Head of caudate nucleus (tissue), 42 donors: ENCODE measurements at regions not wholly inside any gene's neighbourhood (a gene's known extent, or its start where the extent isn't known, plus 50 kb on each side); places are given as distances from the start of the nearest gene placed in this dataset.

ENCODE experiments used
- DNase-seq, 42 donors: peaks; one replicate each; pipeline versions ENCODE4 v3.0.0 to v3.0.0-alpha.2; 2020 to 2021; ENCODE audit warnings: mixed read lengths in 7 of 42
- intact Hi-C: fragments of 100-400 bp; cut with DNase I; formaldehyde crosslinking; loops from one replicate; pipeline ENCODE4 v1.15.0; 2022

GRCh38 chr21:20741445-20741844 is 256.8 kb upstream of the NCAM2 start:
- no peak for DNase-seq
- intact Hi-C loops, result no loop called here

GRCh38 chr21:20760221-20760620 is 238.0 kb upstream of the NCAM2 start:
- DNase-seq, result no peak
- intact Hi-C loops, result no loop called here

GRCh38 chr21:20774737-20775136 is 223.5 kb upstream of the NCAM2 start:
- DNase-seq, result no peak
- intact Hi-C loops, result no loop called here

GRCh38 chr21:20779321-20779720 is 218.9 kb upstream of the NCAM2 start:
- intact Hi-C loops, result no loop called here
- DNase-seq, result no peak

- intact Hi-C loops, result no loop called here
- peak in 39 of 42 donors; percentile 13 to 83 (median 46) for DNase-seq
These were observed 214.6 kb upstream of the NCAM2 start for GRCh38 chr21:20783611-20784010.

GRCh38 chr21:20789729-20790500 is 208.3 kb upstream of the NCAM2 start:
- intact Hi-C loops, result no loop called here
- DNase-seq, result no peak

GRCh38 chr21:20800106-20800505 is 198.1 kb upstream of the NCAM2 start:
- no peak for DNase-seq
- intact Hi-C loops, result loop anchor here (10.0 kb wide), 1 partner anchor 175 kb away; no protein-coding TSS in a partner anchor

GRCh38 chr21:20802201-20802600 is 196.0 kb upstream of the NCAM2 start:
- intact Hi-C loops, result loop anchor here (10.0 kb wide), 1 partner anchor 173 kb away; no protein-coding TSS in a partner anchor

GRCh38 chr21:20802631-20803260 is 195.5 kb upstream of the NCAM2 start:
- DNase-seq, result peak in 39 of 42 donors; percentile 14 to 84 (median 52)
- intact Hi-C loops, result loop anchor here (10.0 kb wide), 1 partner anchor 172 kb away; no protein-coding TSS in a partner anchor

More at GRCh38 chr21:20802201-20802600, 196.0 kb upstream of the NCAM2 start:
- peak in 17 of 42 donors; percentile 4 to 69 (median 26) for DNase-seq

GRCh38 chr21:20811702-20812101 is 186.5 kb upstream of the NCAM2 start:
- peak in 4 of 42 donors; percentile 14 to 54 (median 21) for DNase-seq
- intact Hi-C loops, result no loop called here

GRCh38 chr21:20814090-20814489 is 184.1 kb upstream of the NCAM2 start:
- intact Hi-C loops, result no loop called here
- DNase-seq, result no peak

GRCh38 chr21:20822666-20823065 is 175.5 kb upstream of the NCAM2 start:
- intact Hi-C loops, result no loop called here
- DNase-seq, result peak in 16 of 42 donors; percentile 7 to 58 (median 22)

- DNase-seq, result no peak
- intact Hi-C loops, result no loop called here
These were observed 145.3 kb upstream of the NCAM2 start for GRCh38 chr21:20852866-20853265.

- intact Hi-C loops, result no loop called here
- no peak for DNase-seq
These were observed 141.3 kb upstream of the NCAM2 start for GRCh38 chr21:20856926-20857325.

GRCh38 chr21:20874202-20874601 is 124.0 kb upstream of the NCAM2 start:
- intact Hi-C loops, result no loop called here

GRCh38 chr21:20875742-20876141 is 122.5 kb upstream of the NCAM2 start:
- intact Hi-C loops, result no loop called here
- peak in 2 of 42 donors; percentile 6 to 29 for DNase-seq

More at GRCh38 chr21:20874202-20874601, 124.0 kb upstream of the NCAM2 start:
- no peak for DNase-seq

- no peak for DNase-seq
- intact Hi-C loops, result no loop called here
These were observed 120.2 kb upstream of the NCAM2 start for GRCh38 chr21:20877976-20878375.

- intact Hi-C loops, result no loop called here
- DNase-seq, result peak in 41 of 42 donors; percentile 17 to 88 (median 69)
These were observed 115.5 kb upstream of the NCAM2 start for GRCh38 chr21:20882462-20883407.

- DNase-seq, result no peak
These were observed 114.8 kb upstream of the NCAM2 start for GRCh38 chr21:20883408-20883800.

More at GRCh38 chr21:20883408-20883800, 114.8 kb upstream of the NCAM2 start:
- intact Hi-C loops, result no loop called here
